ENCODE measurements at regions not wholly inside any gene's neighbourhood (a gene's known extent, or its start where the extent isn't known, plus 50 kb on each side); places are given as distances from the start of the nearest gene placed in this dataset.

DNA sequence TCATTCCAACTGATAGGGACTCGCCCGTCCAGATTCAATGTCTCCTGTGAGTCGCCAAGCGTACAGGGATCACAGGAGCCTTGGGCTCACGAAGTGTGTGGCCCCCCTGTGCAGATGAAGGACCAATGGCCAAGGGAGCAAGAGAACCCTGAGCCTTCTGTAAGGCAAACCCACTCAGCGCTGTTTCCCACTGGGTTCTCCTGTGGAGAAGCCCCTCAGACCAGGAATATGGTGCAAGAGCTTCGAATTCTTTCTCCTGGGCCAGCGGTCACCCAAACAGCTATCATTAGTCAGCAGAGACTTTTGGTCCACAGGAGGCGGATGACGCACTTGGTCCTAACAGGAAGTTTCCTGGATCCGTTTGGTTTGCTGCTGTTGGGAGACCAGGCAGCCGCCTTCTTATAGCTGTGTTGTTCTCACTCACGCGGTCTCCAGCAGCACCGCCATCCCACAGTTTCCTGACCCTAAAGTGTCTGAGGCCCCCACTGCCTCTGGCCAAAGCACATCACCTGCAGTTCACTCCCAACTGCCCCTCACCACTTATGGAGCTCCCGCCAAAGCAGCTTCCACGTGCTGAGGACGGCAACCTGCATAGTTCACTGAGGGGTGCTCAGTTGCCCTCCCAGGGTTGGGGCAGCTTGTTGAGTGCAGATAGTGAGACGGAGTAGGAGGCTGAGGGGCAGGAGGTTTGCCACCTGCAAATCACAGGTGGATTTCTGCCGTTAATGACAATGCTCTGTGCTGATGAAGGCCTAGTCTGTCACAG lies 268.6 kb downstream of the ERMARD start:
- TF ChIP-seq, protein P1, sequence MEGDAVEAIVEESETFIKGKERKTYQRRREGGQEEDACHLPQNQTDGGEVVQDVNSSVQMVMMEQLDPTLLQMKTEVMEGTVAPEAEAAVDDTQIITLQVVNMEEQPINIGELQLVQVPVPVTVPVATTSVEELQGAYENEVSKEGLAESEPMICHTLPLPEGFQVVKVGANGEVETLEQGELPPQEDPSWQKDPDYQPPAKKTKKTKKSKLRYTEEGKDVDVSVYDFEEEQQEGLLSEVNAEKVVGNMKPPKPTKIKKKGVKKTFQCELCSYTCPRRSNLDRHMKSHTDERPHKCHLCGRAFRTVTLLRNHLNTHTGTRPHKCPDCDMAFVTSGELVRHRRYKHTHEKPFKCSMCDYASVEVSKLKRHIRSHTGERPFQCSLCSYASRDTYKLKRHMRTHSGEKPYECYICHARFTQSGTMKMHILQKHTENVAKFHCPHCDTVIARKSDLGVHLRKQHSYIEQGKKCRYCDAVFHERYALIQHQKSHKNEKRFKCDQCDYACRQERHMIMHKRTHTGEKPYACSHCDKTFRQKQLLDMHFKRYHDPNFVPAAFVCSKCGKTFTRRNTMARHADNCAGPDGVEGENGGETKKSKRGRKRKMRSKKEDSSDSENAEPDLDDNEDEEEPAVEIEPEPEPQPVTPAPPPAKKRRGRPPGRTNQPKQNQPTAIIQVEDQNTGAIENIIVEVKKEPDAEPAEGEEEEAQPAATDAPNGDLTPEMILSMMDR (IDR thresholded peaks at IDR 0.05; ENCODE audit: insufficient read depth, low read depth, low read length): no peak
- TF ChIP-seq EZH2 (IDR thresholded peaks at IDR 0.05; ENCODE audit: insufficient read depth, low read length): no peak

Data from astrocyte (in vitro differentiated cells and primary cell).